ENCODE measurements at regions not wholly inside any gene's neighbourhood (a gene's known extent, or its start where the extent isn't known, plus 50 kb on each side); places are given as distances from the start of the nearest gene placed in this dataset.

DNA sequence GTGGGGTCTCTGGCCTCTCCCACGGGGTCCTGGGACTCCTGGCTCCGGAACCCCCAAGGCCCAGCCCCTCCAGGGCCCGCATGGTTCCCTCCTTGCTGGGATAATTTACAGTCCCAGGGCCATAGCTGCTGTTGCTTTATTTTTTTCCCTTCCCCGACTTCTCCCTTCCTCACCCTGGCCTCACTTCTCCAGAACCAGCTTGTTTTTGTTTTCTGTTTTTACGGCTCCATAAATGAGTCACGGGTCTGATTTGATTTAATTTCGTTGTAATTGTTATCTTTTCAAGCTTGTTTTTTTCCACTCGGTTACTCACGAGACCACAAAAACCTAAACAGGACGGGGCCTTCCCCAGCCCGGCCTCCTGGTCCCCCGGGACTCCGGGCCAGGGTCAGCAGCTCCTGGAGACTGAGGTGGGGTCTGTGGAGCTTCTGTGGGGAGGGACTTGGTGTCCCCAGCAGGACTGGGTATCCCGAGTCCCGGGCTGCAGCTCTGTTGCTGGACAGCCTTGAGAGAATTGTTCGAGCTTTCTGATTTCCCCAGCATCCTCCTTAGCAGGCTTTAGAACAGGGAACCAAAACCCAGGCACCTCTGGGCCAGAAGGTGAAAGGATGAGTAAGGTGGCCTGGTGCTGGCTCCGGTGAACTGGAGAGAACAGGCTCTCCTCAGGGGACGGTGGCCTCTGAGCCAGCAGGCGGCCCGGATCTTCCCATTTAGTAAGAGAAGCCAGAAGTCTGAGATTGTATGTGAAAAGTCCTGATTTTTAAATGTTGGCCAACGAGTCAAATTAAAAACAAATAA, 94.9 kb downstream of the CEBPB start:
- peak; percentile 81 for DNase-seq (ENCODE audit: low read depth)

DNA sequence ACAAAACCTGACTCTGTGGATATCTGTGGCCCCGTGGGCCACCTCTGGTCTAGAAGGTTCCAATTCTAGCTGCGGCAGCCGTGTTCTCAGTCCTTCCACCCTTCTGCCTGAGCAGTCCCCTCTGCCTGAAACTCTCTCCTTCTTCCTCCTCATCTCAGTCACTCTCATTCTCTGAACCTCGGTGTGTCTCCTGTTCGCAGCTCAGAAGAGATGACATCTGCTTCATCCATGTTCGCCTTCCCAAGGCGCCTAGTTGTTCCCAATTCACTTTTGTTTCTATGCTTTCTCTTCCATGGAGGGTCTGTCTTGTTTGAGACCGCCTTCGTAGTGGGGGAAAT, 95.5 kb downstream of the CEBPB start:
- no peak for DNase-seq (ENCODE audit: low read depth)

DNA sequence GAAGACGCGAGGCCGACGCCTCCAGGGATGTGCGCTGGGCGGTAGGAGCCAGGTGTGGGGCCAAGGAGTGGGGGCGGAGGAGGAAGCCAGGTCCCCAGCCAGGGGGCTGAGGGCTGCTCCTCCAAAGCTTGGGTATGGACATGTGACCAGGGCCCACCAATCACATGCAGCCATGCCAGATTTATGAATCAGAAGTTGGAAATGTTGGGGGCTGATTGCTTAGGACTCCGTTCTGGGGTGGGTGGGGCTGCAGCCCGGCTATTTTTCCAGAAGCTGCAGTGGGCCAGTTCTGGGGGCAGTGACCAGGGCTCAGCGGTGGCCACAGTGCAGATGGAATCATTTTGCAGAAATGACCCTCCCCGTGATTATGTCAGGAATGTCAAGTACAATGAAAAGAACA, 96.0 kb downstream of the CEBPB start:
- DNase-seq (ENCODE audit: low read depth), result peak; percentile 72

DNA sequence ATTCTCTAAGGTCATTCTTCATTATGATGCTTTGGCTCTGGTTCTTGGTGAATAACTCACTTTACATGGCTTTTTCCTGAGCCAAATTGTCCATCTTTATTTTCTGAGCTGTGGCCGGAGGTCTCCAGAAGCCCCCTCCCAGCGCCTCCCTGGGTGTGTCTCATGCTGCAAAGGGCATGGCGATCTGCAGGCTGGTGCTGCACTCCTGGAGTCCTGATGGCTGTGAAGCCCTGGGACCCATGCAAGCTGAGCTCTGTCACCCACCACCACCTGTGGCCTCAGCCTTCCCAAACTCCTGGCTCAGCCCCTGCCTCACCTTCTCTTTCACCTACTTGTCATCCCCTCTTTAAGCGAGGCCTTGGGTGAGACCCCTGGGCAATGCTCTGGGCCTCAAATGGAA, 96.9 kb downstream of the CEBPB start:
- DNase-seq (ENCODE audit: low read depth), result no peak

DNA sequence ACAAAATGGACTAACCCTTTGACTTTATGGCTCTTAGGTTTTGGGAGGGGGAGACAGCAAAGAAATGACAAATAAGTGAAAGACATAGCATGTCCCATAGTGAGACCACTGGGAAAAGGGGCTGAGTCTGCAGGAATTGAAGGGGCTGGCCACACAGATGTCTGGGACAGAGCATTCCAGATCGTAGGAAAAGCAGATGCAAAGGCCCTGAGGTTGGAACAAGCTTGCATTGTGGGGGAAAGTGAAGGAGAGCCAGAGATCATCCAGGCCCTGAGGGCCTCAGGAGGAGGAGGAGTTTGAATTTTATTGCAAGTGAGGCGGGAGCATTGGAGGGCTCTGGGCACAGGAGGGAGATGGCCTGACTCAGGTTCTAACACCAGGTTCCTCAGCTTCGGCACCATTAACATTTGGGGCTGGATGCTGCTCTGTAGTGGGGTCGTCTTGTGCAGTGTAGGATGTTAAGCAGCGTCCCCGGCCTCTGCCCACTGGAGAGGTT, 97.5 kb downstream of the CEBPB start:
- no peak for DNase-seq (ENCODE audit: low read depth)

DNA sequence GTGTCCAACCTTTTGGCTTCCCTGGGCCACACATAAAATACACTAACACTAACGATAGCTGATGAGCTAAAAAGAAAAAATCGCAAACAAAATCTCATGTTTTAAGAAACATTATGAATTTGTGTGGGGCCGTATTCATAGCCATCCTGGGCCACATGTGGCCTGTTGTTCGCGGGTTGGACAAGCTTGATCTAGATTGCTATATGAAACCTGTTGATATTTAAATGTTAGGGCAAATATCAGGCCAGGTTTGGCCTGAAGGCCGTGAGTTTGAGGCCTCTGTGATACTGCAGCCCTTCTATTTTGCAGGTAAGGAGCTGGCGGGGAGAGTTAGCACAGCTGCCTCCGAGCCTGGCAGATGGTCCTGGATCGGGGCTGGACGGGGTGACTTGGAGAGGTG, 99.0 kb downstream of the CEBPB start:
- no peak for DNase-seq (ENCODE audit: low read depth)

DNA sequence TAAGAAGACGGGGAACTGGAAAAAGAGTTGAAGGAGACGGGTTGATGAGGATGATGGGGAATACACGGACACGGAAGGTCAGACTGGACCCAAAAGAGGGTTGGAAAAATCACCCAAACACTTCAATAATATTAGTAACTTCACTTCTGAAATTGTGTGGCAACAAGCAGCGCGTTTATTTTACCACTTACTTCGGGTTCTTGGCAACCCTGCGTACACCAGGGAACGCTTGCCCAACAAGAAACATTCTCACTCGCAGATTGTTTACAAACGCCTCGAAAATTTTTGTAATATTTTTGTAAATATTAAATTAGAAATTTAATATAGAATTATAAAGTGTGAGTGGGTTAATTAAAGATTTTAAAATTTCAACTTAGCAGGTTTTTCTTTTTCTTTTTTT, 99.5 kb downstream of the CEBPB start:
- no peak for DNase-seq (ENCODE audit: low read depth)

DNA sequence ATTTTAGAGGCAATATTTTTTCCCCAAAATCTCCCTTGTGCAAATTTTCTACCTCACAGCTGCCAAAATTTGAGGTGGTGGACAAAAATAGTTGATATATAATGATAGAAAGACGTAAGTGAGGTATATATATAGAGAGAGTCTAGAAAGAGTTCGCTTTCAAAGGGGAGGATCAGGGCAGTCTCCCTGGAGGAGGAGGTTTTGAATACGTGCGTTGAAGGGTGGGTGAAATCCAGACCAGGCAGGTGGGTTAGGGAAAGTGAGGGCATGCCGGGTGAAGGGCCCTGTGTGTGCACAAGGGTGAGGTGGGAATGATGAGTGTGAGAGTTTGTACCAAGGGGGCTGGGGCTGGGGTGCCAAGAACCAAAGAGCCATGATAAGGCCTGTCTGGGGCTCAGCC, 100.2 kb downstream of the CEBPB start:
- DNase-seq (ENCODE audit: low read depth), result no peak

DNA sequence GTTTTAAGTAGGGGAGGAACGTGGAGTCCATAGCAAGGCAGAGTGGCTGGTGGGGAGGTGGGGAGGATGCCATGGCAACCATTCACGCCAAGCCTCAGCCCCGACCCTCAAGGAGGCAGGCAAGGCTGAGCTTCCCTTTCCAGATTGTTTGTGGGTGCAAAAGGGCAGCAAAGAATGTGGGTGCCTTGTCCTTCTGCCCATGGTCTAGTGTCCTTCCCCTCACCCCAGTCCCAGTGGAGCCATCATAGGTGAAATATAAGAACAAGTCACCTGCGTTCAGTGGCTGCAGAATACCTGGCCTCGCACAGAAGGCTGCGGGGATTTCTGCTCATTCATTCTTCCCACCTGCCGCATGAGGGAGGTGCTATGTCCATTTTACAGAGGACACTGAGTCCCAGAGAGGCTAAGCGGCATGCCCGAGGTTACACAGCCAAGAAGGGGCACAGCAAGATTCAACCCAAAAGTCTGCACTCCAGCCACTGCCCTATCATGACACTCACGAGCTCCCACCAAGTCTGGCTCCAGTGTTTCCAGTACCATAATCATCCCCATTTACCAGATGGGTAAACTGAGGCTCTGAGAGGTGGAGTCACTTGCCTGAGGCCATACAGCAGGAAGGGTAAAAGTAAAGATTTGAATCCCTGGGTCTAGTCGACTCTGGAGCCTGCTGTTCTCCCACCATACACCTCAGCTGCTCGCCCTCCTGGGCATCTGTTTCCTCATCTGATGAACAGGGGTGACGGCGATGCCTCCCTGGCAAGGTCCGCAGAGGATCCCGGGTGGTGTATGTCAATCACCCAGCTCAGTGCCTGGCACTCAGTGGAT, 100.8 kb downstream of the CEBPB start:
- DNase-seq (ENCODE audit: low read depth), result no peak

DNA sequence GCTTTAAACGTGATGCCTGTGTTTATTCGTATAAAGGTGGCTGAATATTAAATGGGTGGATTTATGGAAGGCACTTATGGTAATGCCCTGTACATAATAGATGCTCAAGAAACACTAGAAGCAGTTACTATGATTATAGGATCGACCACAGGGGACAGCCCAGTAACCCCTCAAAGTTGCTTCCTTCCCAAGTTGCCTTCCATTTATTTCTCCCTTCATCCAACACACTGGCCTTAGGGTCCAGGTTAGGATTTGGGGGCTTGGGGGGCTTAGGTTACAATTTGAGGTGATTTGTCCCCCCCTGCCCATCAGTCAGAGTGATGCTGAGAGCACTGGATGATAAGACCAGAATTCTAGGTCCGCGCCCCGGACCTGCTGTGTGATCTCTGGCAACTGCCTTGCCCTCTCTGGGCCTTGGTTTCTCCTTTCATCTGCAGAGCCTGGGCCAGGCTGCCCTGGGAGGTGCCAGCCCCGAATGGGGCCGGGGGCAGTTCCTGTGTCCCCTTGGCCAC, 101.5 kb downstream of the CEBPB start:
- no peak for DNase-seq (ENCODE audit: low read depth)

DNA sequence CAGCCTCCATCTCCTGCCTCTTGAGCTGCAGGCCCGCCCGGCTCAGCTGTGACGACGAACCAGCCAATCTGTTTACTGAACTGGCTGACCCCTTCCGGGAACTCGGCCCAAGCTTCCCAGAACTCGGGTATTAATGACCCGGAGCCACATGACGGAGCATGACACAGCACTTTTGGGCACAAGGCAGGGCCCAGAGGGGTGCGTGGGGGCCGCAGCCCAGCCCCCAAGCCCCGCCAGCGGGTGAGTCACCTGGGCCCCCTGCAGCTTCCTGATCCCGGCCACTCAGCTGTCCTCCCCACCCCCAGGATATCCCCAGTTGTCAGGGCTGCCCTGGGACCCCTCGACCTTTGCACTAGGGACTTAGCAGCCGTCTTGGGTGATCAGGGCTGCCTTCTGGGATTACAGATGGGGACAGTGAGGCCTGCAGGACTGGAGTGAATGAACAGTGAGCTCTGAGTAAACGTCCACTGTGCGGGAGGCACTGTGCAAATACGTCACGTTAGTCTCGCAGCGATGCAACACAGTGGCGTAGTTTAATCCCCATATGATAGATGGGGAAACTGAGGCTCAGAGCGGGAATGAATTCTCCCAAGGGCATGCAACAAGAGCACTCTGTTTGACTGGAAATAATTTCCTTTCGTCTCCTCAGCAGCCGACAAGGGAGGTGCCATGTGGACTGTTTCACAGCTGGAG, 102.1 kb downstream of the CEBPB start:
- peak; percentile 91 for DNase-seq (ENCODE audit: low read depth)

DNA sequence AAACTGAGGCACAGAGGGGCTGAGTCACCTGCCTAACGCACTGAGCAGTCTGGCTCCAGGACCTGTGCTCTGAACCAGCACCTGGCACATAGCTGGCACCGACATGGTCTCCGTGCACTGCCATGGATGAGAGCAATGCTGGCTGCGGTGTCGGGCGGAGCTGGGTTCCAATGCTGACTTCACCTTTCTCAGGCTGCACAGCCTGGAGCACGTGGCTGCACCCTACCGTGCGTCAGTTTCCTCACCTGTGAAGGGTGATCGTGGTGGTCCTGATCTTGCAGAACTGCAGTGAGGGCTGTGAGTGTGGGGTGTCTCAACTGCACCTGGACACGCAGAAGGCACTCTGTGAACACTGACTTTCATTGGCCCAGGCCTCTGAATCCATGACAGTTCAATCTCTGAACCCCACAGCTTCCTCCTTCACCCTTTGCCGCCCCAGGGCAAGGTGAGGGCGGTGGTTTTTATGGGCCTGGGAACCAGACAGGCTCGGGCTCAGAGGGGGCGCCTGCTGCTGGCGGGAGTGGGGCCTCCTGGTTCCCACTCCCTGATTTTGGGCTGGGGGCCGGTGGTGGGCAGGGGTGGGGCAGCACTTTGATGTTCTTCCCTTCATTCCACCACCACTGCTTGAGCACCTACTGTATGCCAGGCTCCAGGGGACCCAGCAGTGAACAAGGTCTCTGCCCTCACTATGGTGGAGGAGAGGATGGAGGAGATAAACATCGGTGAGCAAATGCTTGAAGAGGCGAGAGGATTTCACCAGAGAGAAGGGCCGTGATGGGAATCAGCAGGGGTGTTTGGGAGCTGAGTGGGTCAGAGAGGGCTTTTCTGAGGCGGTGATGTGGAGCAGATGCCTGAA, 102.9 kb downstream of the CEBPB start:
- no peak for DNase-seq (ENCODE audit: low read depth)

DNA sequence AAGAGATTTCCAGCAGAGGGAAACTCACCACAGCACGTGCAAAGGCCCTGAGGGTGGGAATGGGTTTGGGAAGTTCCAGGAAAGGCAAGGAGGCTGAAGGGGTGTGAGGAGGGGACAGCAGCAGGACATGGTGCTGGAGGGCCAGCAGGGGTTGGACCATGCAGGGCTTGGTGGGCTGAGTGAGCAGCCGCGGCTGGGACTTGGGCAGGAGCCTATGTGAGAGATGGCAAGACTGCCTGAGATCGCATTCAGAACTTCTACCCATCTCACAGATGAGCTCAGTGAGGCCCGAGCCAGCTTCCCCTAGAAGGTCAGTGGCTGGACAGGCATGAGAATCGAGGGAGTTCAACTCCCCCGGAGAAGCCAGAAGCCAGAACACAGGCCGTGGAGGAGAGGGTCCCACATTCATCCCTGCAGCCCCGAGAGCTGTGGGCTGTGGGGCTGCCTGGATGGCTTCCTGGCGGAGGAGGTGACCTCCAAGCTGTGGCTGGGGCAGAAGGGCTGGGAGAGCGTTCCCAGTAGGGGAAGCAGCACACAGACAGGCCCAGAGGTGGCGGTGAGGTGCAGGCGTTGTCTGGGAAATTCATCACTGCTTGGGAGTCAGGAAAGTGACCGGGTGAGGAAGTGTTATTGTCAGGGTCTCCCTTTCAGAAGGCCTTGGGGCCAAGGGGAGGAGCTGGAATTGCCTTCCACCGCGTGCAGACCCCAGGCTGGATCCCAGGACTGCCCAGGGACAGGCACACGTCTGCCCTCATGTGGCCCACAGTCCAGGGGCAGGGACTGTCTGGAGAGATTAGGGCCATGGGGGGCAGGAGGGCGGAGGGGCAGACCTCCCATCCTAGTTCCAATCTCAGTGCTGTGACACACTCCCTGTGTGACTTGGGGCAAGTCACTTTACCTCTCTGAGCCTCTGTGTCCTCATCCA, 103.8 kb downstream of the CEBPB start:
- DNase-seq (ENCODE audit: low read depth), result no peak

DNA sequence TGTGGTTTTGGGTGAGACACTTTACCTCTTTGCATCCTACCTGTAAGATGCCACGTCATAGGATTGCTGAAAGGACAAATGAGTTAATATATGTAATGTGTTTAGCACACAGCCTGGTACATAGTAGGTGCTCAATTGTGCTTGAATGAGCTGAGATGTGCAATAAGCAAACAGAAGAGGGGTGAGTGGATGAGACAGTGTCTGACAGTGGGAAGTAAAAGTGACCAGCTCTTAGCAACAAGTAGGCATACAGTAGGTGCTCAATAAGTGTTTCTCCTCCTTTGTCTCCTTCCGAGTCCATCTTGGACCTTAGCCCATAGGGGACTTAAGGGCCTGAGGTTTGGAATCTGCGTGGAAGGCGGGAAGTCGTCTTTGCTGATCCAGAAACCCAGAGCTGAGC, 104.7 kb downstream of the CEBPB start:
- DNase-seq (ENCODE audit: low read depth), result no peak

DNA sequence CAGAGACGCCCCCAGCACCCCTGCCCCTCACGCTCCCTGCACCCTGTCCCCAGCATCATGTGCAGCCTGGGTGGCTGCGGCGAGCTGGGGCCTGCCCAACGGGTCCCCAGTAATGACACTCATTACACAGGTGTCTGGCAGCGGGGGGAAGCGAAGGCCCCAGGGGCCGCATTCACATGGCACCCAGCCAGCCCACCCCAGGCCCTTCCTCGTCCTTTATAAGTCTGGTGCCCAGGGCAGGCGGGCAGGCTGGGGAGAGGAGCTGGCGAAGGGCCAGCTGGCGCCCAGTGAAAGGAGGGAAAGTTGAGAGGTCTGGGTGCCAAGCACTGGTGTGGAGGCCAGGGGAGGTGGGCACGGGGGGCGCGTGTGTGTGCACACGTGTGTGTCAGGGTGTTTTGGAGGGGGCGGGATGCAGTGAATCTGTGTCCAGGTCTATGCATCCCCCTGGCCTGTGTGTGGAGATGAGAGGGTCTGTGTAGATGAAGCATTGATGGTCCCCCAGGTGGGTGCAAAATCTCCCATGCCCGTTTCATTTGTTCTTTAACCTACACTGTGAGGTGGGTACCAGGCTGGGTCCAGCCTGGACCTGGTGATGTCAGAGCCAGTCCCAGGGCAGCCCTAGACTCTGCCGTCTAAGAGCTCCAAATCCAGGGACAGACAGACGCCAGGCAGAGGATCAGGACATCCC, 105.3 kb downstream of the CEBPB start:
- DNase-seq (ENCODE audit: low read depth), result no peak

DNA sequence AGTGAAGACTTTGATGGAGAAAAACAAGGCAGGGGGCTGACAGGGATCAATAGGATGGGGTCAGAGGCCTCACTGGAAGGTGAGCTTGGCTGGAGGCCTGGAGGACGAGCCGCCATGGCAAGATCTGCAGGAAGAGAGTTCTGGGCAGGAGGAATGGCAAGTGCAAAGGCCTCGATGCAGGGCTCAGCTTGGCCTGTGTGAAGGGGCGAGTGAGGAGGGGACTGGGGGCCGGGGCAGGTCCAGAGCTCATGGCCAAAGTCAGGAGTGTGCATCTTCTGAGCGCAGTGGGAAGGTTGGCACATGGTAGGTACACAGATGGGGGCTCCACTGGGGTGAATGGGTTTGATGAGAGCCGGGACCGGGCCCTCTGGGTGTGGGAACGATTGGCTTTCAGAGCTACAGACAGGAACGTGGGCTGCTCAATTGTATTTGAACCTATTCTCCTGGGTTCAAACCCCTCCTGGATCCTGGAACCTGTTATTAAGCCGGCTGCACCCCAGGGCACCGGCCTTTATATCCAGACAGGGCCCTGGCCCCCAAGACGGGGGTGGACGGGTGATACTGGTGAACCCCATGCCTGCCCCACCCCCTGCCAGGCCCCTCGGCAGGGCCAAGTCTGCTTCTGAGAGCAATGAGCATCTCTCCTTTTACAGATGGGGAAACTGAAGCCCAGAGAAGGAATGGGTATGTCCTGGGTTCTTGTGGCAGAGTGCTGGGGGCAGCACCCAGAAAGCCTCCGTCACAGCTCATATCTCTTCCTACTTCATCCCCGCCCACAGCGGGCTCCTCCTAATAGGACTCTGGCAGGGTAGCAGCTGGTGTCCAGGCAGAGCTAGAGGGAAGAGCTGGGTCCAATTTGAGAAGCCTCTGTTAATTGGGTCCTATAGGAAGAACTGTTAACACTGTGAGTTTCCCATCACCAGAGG, 106.1 kb downstream of the CEBPB start:
- DNase-seq (ENCODE audit: low read depth), result no peak

DNA sequence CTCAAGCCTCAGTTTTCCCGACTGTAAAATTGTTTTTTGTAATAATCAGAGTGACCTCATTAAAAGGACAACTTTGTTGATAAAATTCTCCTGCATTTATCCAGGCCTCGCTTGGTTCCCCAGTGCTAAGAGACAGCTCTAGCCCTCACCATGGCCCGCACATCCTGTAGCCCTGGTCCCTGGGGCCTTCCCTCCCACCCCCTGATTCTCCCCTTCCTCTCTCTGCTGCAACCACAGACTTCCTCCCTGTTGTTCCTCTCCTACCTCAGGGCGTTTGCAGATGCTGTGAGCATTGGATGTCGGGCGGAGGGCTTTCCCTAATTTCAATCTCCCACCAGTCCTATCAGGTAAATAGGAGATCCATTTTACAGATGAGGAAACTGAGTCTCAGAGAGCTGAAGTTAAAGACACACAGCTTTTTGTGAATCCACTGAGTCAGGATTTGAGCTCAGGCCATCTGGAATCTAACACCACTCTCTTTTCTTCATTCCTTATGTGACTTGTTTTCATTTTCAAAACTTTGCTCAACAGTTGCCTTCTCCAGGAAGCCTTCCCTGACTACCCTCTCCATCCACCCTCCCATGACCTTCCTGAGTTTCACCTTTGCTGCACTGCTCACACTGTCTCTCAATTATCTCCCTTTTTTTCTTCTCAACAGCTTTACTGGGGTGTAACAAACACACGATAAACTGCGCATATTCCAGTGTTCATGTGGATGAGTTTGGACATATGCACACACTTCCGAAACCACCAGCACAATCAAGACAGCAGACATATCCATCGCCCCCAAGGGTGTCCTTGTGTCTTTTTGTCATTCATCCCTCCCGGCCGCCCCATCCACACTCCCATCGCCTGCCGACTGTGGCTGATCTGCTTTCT, 107.1 kb downstream of the CEBPB start:
- DNase-seq (ENCODE audit: low read depth), result no peak
